Smooth muscle cell (in vitro differentiated cells): ENCODE measurements at regions not wholly inside any gene's neighbourhood (a gene's known extent, or its start where the extent isn't known, plus 50 kb on each side); places are given as distances from the start of the nearest gene placed in this dataset.

Experiments
- DNase-seq: peaks from one replicate; lab custom pipeline; 2025; ENCODE audit not compliant: unreplicated experiment; lab: John Stamatoyannopoulos, UW
- H2AFZ ChIP-seq: fragments of 200-600 bp; sonication (generic); 2 replicates; pipeline ENCODE4 v1.6.0; 2016; ENCODE audit warnings: antibody characterized with exemption, low read depth, mild to moderate bottlenecking
- H3F3A ChIP-seq: fragments of 200-600 bp; sonication (generic); 2 replicates; pipeline ENCODE4 v1.6.0; 2017; ENCODE audit warnings: antibody characterized with exemption, low read depth
- H3K27ac ChIP-seq: fragments of 200-600 bp; sonication (generic); 2 replicates; pipeline ENCODE4 v1.5.1; 2016; ENCODE audit warnings: low read depth, mild to moderate bottlenecking
- H3K27me3 ChIP-seq: fragments of 200-600 bp; sonication (generic); 2 replicates; pipeline ENCODE4 v1.6.1; 2016; ENCODE audit warnings: low read depth, mild to moderate bottlenecking
- H3K36me3 ChIP-seq: fragments of 200-600 bp; sonication (generic); 2 replicates; pipeline ENCODE4 v1.5.1; 2016; ENCODE audit warnings: low read depth
- H3K4me1 ChIP-seq: fragments of 200-600 bp; sonication (generic); 2 replicates; pipeline ENCODE4 v1.5.1; 2016; ENCODE audit warnings: low read depth
- H3K4me2 ChIP-seq: fragments of 200-600 bp; sonication (generic); 2 replicates; pipeline ENCODE4 v1.6.0; 2016; ENCODE audit warnings: mild to moderate bottlenecking
- H3K4me3 ChIP-seq: fragments of 200-600 bp; sonication (generic); 2 replicates; pipeline ENCODE4 v1.5.1; 2016; ENCODE audit warnings: mild to moderate bottlenecking
- H3K79me2 ChIP-seq: fragments of 200-600 bp; sonication (generic); 2 replicates; pipeline ENCODE4 v1.6.0; 2016; ENCODE audit warnings: low read depth, mild to moderate bottlenecking
- H3K9ac ChIP-seq: fragments of 200-600 bp; sonication (generic); 2 replicates; pipeline ENCODE4 v1.6.0; 2016; ENCODE audit warnings: low read depth
- H3K9me3 ChIP-seq: fragments of 200-600 bp; sonication (generic); replicated peaks from 2 replicates; pipeline ENCODE4 v1.5.1; 2016; ENCODE audit warnings: low read depth
- H4K20me1 ChIP-seq: fragments of 200-600 bp; sonication (generic); 2 replicates; pipeline ENCODE4 v1.6.0; 2016; ENCODE audit warnings: low read depth
- WGBS: methylation state at CpG from one replicate; pipeline ENCODE4 v1.1.7; 2016; ENCODE audit warnings: low lambda C conversion rate; 5-methylcytosine and 5-hydroxymethylcytosine counted together
- TF ChIP-seq, protein P1 (sequence below): fragments of 200-600 bp; sonication (generic); IDR thresholded peaks from 2 replicates; pipeline ENCODE4 v1.5.1; 2017; ENCODE audit warnings: borderline replicate concordance, mild to moderate bottlenecking, antibody characterized with exemption; ENCODE audit not compliant: insufficient read depth, poor library complexity, severe bottlenecking

DNA sequence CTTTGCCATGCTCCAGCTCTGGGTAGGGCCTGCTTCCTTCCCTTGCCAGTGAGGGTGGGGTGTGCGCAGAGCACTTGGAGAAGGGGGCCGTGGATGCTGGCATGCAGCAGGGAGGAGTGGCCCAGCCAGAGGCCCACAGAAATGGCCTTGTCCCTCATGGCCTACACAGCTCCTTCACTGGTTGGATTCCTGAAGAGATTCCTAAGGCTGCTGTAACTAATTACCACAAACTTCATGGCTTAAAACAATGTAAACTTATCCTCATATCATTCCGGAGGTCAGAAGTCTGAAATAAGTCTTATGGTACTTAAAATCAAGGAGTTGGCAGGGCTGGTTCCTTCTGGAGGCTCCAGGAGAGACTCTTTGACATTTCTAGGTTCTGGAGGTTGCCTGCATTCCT is 195.2 kb downstream of the GLI2 start:
- H3K4me1 ChIP-seq = peaks cover 24% of the 10 kb centered on the region
- H3K27ac ChIP-seq = peak overlapping the region; percentile 99
- H3K4me3 ChIP-seq = no peak overlapping the region
- peaks cover 8% of the 10 kb centered on the region for H3F3A ChIP-seq
- H4K20me1 ChIP-seq = no peaks in the 10 kb centered on the region
- H3K4me2 ChIP-seq = peak overlapping the region; percentile 38
- TF ChIP-seq, protein P1, sequence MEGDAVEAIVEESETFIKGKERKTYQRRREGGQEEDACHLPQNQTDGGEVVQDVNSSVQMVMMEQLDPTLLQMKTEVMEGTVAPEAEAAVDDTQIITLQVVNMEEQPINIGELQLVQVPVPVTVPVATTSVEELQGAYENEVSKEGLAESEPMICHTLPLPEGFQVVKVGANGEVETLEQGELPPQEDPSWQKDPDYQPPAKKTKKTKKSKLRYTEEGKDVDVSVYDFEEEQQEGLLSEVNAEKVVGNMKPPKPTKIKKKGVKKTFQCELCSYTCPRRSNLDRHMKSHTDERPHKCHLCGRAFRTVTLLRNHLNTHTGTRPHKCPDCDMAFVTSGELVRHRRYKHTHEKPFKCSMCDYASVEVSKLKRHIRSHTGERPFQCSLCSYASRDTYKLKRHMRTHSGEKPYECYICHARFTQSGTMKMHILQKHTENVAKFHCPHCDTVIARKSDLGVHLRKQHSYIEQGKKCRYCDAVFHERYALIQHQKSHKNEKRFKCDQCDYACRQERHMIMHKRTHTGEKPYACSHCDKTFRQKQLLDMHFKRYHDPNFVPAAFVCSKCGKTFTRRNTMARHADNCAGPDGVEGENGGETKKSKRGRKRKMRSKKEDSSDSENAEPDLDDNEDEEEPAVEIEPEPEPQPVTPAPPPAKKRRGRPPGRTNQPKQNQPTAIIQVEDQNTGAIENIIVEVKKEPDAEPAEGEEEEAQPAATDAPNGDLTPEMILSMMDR = no peak
- peak overlapping the region; percentile 45 for H3K9ac ChIP-seq
- no peak overlapping the region for H2AFZ ChIP-seq
- DNase-seq = no peak
- H3K9me3 ChIP-seq = no peaks in the 10 kb centered on the region
- H3K27me3 ChIP-seq = no peaks in the 10 kb centered on the region
- 82% methylated on average over 3 of the region's 3 CpGs for WGBS
- H3K79me2 ChIP-seq = peaks cover 21% of the 10 kb centered on the region
- H3K36me3 ChIP-seq = no peaks in the 10 kb centered on the region

DNA sequence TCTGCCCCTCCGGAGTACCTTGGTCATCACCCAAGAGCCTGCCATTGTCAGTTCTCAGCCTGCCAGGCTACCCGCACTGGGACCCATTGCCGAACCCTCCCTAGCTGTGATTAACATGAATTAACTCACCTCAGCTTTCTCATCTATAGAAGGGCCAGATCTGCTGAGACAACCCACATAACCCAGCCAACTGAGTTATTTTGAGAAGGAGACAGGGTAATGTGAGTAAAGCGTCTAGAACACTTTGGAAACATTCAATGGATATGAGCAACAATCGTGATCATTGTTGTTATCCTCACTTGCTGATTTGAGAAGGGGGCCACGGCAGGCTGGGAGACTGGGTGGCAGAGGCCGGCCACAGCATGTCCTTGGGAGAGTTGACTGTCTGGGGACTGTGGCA is 196.8 kb downstream of the GLI2 start:
- Histone ChIP-seq H3K4me1 (peaks cover 34% of the 10 kb centered on the region), H3K9me3 (no peaks in the 10 kb centered on the region)
- WGBS = 64% methylated on average over 7 of the region's 7 CpGs

DNA sequence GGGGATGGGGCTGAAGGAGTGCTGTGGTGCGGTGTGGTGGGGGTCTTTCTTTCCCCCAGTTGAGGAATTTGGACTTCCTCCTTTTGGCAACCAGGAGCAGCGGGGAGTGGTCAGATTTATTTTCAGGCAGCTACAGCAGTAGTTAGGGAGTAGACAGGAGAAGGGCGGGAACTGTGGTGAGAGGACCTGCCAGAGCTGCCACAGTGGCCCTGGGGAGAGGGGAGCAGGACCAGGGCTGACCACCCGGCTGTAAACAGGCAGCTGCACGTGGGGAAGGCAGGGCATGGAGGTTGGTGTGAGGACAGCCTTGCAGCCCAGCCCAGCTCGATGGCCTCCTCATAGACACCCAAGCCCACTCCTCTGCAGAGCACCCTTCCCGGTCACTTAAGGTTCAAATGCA is 197.2 kb downstream of the GLI2 start:
- Histone ChIP-seq H3K79me2 (peaks cover 15% of the 10 kb centered on the region), H4K20me1 (no peaks in the 10 kb centered on the region), H2AFZ (no peak overlapping the region), H3K27ac (peak overlapping the region; percentile 99), H3K4me1 (peaks cover 38% of the 10 kb centered on the region), H3K4me2 (peak overlapping the region; percentile 26), H3K36me3 (no peaks in the 10 kb centered on the region), H3K4me3 (no peak overlapping the region), H3K9me3 (no peaks in the 10 kb centered on the region), H3K9ac (peak overlapping the region; percentile 21), H3K27me3 (no peaks in the 10 kb centered on the region), H3F3A (peaks cover 22% of the 10 kb centered on the region)
- DNase-seq = no peak
- 79% methylated on average over 7 of the region's 7 CpGs for WGBS
- TF ChIP-seq, protein P1 = no peak

More for the DNA sequence above, 196.8 kb downstream of the GLI2 start:
- no peak for DNase-seq
- Histone ChIP-seq H3K4me3 (no peak overlapping the region), H3K27ac (peak overlapping the region; percentile 99), H3K27me3 (no peaks in the 10 kb centered on the region), H3K4me2 (peak overlapping the region; percentile 26), H2AFZ (no peak overlapping the region), H3K36me3 (no peaks in the 10 kb centered on the region), H3K9ac (peak overlapping the region; percentile 21), H3F3A (peaks cover 21% of the 10 kb centered on the region), H3K79me2 (peaks cover 17% of the 10 kb centered on the region), H4K20me1 (no peaks in the 10 kb centered on the region)
- TF ChIP-seq, protein P1 = no peak
